Left lung (tissue), 4 donors: ENCODE measurements at regions not wholly inside any gene's neighbourhood (a gene's known extent, or its start where the extent isn't known, plus 50 kb on each side); places are given as distances from the start of the nearest gene placed in this dataset.
"Not testable (repeated sequence)": the region's sequence is repeated elsewhere in the genome, so short reads cannot be mapped to it uniquely, and the experiment has no call there.

Experiments
- ATAC-seq: fragments of 200-7000 bp; cut with Tn5 transposase; one replicate; pipeline ENCODE4 v1.9.1; 2020; ENCODE audit warnings: moderate library complexity
- DNase-seq, 4 donors: peaks; one replicate each; pipeline ENCODE4 v3.0.0-alpha.2; 2013 to 2020
- H3K27ac ChIP-seq, 2 donors: fragments of 200-600 bp; sonication (generic) in 1 of 2; one replicate each; pipeline versions ENCODE4 v1.5.0 to v1.8.0; 2020 to 2021
- H3K27me3 ChIP-seq, 2 donors: fragments of 200-600 bp; sonication (generic) in 1 of 2; one replicate each; pipeline versions ENCODE4 v1.5.0 to v1.8.0; 2020 to 2021
- H3K36me3 ChIP-seq, 2 donors: fragments of 200-600 bp; sonication (generic) in 1 of 2; one replicate each; pipeline versions ENCODE4 v1.5.0 to v1.8.0; 2020 to 2021
- H3K4me1 ChIP-seq, 2 donors: fragments of 200-600 bp; one replicate each; pipeline ENCODE4 v1.8.0; 2021
- H3K4me3 ChIP-seq, 2 donors: fragments of 200-600 bp; sonication (generic) in 1 of 2; one replicate each; pipeline versions ENCODE4 v1.5.0 to v1.8.0; 2020 to 2021; ENCODE audit warnings: mild to moderate bottlenecking in 1 of 2
- H3K9me3 ChIP-seq, 2 donors: fragments of 200-600 bp; sonication (generic) in 1 of 2; one replicate each; pipeline versions ENCODE4 v1.5.0 to v1.8.0; 2020 to 2021
- intact Hi-C, 2 donors: fragments of 100-400 bp; cut with DNase I; formaldehyde crosslinking; loops; one replicate each; pipeline versions ENCODE4 v1.11.2 to v1.14.2; 2022
- TF ChIP-seq, protein P1 (sequence below), 2 donors: fragments of 200-600 bp; sonication (generic) in 1 of 2; IDR thresholded peaks; one replicate each; pipeline versions ENCODE4 v1.5.0 to v1.8.0; 2021; ENCODE audit warnings: antibody characterized with exemption in 2 of 2
- donor health status: DM: no; HTN: yes; CAD: no.
- donor health status: DM: no; HTN: no; CAD: no.

DNA sequence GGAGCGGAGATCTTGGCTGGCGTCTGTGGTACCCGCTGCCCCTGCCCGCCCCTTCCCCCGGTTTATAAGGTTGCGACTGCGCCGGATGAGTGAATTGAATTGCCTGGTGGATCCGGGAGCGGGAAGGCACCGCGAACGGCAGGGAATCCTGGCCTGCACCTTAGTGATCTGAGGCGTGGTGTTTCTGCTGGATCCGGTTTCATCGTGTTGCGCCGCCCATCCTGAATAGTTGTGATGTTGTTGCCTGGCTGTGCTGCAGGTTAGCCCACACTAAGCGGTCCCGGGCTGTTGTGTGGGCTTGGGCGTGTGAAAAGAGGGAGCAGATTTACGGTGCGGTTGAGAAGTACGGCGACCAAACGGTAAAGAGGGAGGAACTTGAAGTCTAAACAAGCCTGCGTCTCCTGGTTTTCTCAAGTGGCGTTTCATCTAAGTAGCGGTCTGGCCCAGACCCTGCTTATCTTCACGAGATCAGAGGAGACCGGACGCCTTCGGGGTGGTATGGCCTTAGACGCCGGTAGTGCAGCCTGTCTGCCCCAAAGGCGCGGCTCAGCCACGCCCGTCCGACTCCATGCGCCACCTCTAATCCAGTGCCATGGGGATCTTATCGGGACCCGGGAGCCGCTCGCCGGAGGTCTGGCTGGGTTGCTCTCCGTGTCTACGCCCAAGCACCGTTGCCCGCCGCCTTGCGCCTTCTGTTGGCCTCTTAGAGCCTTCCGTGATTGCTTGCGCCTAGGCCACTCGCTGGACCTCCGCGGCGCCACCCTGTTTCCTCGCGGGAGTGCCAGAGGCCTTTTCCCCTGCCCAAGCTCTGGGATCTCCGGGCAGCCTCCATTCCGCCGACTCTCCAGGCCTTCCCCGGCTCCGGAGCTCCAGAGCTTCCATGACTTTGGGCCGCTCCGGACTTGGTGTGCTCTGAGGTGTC lies 87.5 kb upstream of the RHOU start:
- H3K27ac ChIP-seq, result peak overlapping the region in 1 of 2 donors; percentile 37
- peak overlapping the region; percentile 32 to 38 for H3K4me3 ChIP-seq
- peaks cover 6 to 23% of the 10 kb centered on the region in 2 donors for H3K4me1 ChIP-seq
- intact Hi-C loops, result no loop called here
- DNase-seq (peak; percentile 46 to 81 (median 50)), ATAC-seq (peak; percentile 86)
- no peaks in the 10 kb centered on the region for H3K36me3 ChIP-seq
- H3K9me3 ChIP-seq, result no peaks in the 10 kb centered on the region
- TF ChIP-seq, protein P1, sequence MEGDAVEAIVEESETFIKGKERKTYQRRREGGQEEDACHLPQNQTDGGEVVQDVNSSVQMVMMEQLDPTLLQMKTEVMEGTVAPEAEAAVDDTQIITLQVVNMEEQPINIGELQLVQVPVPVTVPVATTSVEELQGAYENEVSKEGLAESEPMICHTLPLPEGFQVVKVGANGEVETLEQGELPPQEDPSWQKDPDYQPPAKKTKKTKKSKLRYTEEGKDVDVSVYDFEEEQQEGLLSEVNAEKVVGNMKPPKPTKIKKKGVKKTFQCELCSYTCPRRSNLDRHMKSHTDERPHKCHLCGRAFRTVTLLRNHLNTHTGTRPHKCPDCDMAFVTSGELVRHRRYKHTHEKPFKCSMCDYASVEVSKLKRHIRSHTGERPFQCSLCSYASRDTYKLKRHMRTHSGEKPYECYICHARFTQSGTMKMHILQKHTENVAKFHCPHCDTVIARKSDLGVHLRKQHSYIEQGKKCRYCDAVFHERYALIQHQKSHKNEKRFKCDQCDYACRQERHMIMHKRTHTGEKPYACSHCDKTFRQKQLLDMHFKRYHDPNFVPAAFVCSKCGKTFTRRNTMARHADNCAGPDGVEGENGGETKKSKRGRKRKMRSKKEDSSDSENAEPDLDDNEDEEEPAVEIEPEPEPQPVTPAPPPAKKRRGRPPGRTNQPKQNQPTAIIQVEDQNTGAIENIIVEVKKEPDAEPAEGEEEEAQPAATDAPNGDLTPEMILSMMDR (IDR thresholded peaks at IDR 0.05), result no peak
- H3K27me3 ChIP-seq, result peaks cover 40 to 62% of the 10 kb centered on the region in 2 donors

DNA sequence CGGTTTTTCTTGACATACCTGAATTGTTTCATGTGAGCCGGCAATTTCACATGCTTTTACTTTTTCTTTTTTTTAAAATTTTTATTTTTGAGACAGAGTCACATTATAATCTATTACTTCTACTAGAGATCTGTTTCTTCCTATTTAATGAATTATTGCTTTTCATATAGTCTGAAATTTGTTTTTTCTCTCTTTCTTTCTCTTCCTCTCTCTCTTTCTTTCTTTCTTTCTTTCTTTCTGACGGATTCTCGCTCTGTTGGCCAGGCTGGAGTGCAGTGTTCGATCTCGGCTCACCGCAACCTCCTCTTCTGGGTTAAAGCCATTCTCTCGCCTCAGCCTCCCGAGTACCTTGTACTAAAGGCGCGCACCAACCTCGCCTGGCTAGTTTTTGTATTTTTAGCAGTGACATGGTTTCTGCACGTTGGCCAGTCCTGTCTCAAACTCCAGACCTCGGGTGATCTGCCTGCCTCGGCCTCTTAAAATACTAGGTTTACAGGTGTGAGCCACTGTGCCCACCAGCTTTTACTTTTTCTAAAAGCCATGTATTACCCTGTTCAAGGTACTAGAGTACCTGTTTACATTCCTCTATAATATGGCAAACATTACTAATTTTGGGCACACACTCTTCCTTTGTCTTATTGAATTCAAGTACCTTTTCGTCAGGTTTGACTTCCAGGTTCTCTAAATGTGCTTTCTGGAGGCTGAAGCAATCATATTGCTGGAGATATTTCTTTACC lies 86.5 kb upstream of the RHOU start:
- Histone ChIP-seq H3K27me3 (peaks cover 40 to 72% of the 10 kb centered on the region in 2 donors), H3K4me3 (no peak overlapping the region), H3K27ac (no peak overlapping the region), H3K36me3 (no peaks in the 10 kb centered on the region), H3K4me1 (peaks cover 6 to 23% of the 10 kb centered on the region in 2 donors), H3K9me3 (no peaks in the 10 kb centered on the region)
- ATAC-seq, result no peak
- no peak for DNase-seq
- TF ChIP-seq, protein P1 (IDR thresholded peaks at IDR 0.05), result no peak
- intact Hi-C loops, result no loop called here

DNA sequence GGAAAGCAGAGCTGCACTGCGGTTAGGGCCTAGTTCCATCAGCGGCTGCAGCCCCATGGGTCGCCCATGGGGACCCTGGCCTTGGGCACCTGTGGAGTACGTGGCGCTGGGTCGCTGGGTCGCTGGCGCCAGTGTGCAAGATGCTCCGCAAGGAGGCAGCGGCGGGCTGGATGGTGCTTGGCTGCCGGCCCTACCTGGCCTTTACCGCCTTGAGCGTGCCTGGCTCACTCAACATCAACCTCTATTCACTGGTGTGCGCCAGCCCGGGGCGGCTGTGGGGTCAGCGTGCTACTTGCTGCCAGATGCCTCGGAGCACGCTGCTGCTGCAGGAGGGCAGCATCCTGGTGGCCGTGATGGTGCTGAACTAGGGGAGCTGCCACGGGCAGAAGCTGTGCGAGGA lies 85.1 kb upstream of the RHOU start:
- Histone ChIP-seq H3K27me3 (peaks cover 40 to 84% of the 10 kb centered on the region in 2 donors), H3K9me3 (no peaks in the 10 kb centered on the region), H3K4me3 (no peak overlapping the region), H3K27ac (no peak overlapping the region), H3K36me3 (no peaks in the 10 kb centered on the region), H3K4me1 (peaks cover 6 to 23% of the 10 kb centered on the region in 2 donors)
- peak in 1 of 4 donors; percentile 79 for DNase-seq
- no peak for ATAC-seq
- intact Hi-C loops, result no loop called here
- TF ChIP-seq, protein P1 (IDR thresholded peaks at IDR 0.05), result no peak

DNA sequence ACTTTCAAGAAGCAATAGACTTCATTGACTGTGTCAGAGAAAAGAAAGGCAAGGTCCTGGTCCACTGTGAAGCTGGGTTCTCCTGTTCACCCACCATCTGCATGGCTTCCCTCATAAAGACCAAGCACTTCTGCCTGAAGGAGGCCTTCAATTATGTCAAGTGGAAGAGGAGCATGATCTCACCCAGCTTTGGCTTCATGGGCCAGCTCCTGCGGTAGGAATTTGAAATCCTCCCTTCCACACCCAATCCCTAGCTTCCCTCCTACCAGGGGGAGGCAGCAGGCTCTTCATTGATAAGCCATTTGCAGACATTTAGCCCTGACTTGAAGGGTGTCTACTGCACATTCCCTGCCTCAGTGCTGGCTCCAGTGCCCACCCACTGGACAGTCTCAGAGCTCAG lies 84.3 kb upstream of the RHOU start:
- no peak for DNase-seq
- Histone ChIP-seq H3K9me3 (no peaks in the 10 kb centered on the region), H3K4me1 (peaks cover 6 to 23% of the 10 kb centered on the region in 2 donors), H3K27ac (no peak overlapping the region), H3K36me3 (no peaks in the 10 kb centered on the region), H3K27me3 (peaks cover 40 to 92% of the 10 kb centered on the region in 2 donors), H3K4me3 (no peak overlapping the region)
- intact Hi-C loops, result no loop called here
- TF ChIP-seq, protein P1 (IDR thresholded peaks at IDR 0.05), result no peak
- ATAC-seq, result no peak

DNA sequence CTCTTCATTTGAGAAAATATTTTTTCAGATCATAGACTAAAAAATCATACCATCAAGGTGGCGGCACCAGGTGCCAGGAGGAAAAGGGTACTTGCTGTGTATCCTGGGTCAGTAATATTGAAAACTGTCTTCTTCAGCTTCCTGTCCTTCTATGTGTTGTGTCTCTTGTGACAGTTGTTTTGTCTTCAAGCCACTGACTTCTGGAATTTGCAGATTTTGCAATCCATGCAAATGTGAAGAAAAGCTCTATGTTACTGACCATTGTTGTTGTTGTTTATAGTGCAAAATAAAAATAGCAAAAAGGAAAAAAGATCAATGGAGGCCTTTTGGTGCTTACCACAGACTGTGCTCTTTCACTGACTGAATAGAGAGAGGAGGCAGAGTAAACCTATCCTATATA lies 83.2 kb upstream of the RHOU start:
- Histone ChIP-seq H3K36me3 (no peaks in the 10 kb centered on the region), H3K4me3 (no peak overlapping the region), H3K9me3 (no peaks in the 10 kb centered on the region), H3K27ac (no peak overlapping the region), H3K4me1 (peaks cover 6 to 17% of the 10 kb centered on the region in 2 donors), H3K27me3 (peaks cover 39 to 92% of the 10 kb centered on the region in 2 donors)
- intact Hi-C loops, result no loop called here
- TF ChIP-seq, protein P1 (IDR thresholded peaks at IDR 0.05), result no peak
- no peak for ATAC-seq
- DNase-seq, result no peak

DNA sequence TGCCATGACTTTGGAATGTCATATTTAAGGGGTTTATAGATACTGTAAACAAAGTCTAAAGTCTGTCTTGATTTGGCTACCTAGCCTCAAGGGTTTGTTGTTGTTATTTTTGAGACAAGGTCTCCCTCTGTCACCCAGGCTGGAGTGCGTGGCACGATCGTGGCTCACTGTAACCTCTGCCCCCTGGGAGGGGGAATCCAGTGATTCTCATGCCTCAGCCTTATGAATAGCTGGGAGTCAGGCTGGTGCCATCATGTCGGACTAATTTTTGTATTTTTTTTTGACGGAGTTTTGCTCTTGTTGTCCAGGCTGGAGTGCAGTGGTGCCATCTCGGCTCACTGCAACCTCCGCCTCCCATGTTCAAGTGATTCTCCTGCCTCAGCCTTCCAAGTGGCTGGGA lies 82.2 kb upstream of the RHOU start:
- H3K9me3 ChIP-seq, H3K4me3 ChIP-seq, intact Hi-C loops, ATAC-seq, H3K36me3 ChIP-seq, H3K4me1 ChIP-seq, H3K27ac ChIP-seq, DNase-seq: not testable (repeated sequence)
- H3K27me3 ChIP-seq, result peaks cover 31 to 83% of the 10 kb centered on the region in 2 donors
